ENCODE measurements at regions not wholly inside any gene's neighbourhood (a gene's known extent, or its start where the extent isn't known, plus 50 kb on each side); places are given as distances from the start of the nearest gene placed in this dataset.

DNA sequence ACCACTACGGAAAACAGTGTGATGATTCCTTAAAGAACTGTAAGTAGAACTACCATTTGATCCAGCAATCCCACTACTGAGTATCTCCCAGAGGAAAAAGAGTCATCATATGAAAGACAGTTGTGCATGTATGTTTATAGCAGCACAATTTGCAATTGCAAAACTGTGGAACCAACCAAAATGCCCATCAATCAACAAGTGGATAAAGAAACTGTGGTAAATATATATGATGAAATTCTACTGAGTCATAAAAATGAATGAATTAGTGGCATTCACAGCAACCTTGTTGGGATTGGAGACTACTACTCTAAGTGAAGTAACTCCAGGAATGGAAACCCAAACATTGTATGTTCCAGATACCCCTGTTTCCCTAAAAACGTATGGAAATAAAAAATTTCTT, 337.0 kb upstream of the PTBP2 start:
- H3K4me3 ChIP-seq (ENCODE audit: low read length in 2 of 2), result no peak overlapping the region
- DNase-seq (no peak), ATAC-seq (ENCODE audit: low FRiP score) (no peak)
- H3K27ac ChIP-seq (ENCODE audit: low read depth in 1 of 2, low read length in 2 of 2), result no peak overlapping the region
- H3K36me3 ChIP-seq (ENCODE audit: control insufficient read depth in 1 of 2, insufficient read depth in 2 of 2, low read length in 1 of 2), result no peaks in the 10 kb centered on the region
- intact Hi-C loops (cut with DNase I), result no loop called here
- no peaks in the 10 kb centered on the region for H3K27me3 ChIP-seq (ENCODE audit: control insufficient read depth in 1 of 2, insufficient read depth in 2 of 2, low read length in 1 of 2)
- H3K9me3 ChIP-seq (ENCODE audit: control insufficient read depth, low read length), result no peaks in the 10 kb centered on the region
- WGBS, 2 donors, result 72 to 73% methylated on average over 2 of the region's 2 CpGs
- no peaks in the 10 kb centered on the region for H3K4me1 ChIP-seq (ENCODE audit: control insufficient read depth in 1 of 2, insufficient read depth in 2 of 2, low read length in 2 of 2)

DNA sequence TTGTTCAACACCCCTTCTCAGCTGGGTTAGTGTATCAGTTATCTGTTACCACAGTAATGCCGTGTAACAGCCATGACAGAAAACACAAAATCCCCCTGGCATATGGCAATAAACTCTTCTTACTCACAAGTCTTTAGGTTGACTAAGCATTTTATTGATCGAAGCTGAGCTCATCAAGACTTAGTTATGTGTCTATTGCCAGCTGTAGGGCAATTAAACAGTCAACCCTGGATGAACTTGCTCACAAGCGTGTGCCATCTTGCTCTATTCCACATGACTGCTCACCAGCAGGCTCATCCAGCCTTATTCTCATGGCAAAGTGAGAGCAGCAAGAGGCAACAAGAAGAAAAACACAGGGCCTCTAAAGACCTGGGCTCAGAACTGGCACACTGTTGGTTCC, 333.8 kb upstream of the PTBP2 start:
- no peak overlapping the region for H3K4me3 ChIP-seq (ENCODE audit: low read length in 2 of 2)
- 95 to 97% methylated on average over 3 of the region's 3 CpGs for WGBS, 2 donors
- H3K4me1 ChIP-seq (ENCODE audit: control insufficient read depth in 1 of 2, insufficient read depth in 2 of 2, low read length in 2 of 2), result no peaks in the 10 kb centered on the region
- DNase-seq (no peak), ATAC-seq (ENCODE audit: low FRiP score) (no peak)
- H3K27ac ChIP-seq (ENCODE audit: low read depth in 1 of 2, low read length in 2 of 2), result no peak overlapping the region
- no peaks in the 10 kb centered on the region for H3K36me3 ChIP-seq (ENCODE audit: control insufficient read depth in 1 of 2, insufficient read depth in 2 of 2, low read length in 1 of 2)
- intact Hi-C loops (cut with DNase I), result no loop called here
- no peaks in the 10 kb centered on the region for H3K27me3 ChIP-seq (ENCODE audit: control insufficient read depth in 1 of 2, insufficient read depth in 2 of 2, low read length in 1 of 2)
- no peaks in the 10 kb centered on the region for H3K9me3 ChIP-seq (ENCODE audit: control insufficient read depth, low read length)

DNA sequence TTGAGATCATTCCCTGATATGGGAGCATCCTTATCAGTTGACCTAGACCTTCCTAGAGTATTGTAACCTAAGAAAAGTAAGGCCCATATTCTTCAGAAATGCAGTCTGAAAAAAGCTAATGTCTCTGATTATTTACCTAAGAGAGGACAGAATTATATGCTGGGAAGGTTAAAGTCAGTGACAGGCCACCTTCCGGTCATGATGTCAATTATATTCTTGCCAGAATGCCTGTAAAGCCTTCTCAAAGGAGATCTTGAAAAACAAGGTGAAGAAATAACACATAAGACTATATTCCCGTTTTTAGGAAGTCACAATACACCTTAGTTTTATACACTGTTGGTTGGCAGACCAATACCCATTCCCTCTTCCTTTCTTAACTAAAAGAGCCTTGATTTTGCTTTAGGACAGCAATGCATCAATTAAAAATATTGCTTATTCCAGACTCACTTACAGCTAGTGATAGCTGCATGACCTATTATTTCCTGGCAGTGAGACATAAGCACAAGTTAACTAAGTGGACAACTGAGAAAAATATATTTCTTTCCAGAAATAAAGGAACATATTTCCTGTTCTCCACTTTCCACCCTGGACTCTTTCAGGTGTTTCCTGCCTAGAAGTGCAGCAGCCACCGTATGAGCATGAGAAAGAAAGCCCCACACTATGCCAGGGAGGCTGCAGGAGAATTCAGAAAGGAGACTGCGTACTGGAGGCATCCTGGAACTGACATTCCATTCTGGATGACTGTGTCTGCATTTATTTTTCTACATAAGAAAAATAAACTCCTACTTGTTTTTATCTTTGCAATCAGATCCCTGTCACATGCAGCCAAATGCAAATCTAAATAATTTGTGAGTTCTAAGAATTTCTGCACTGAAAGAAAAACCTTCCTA, 332.9 kb upstream of the PTBP2 start:
- DNase-seq, result no peak
- Histone ChIP-seq H3K27me3 (ENCODE audit: control insufficient read depth in 1 of 2, insufficient read depth in 2 of 2, low read length in 1 of 2) (no peaks in the 10 kb centered on the region), H3K36me3 (ENCODE audit: control insufficient read depth in 1 of 2, insufficient read depth in 2 of 2, low read length in 1 of 2) (no peaks in the 10 kb centered on the region), H3K9me3 (ENCODE audit: control insufficient read depth, low read length) (no peaks in the 10 kb centered on the region), H3K4me1 (ENCODE audit: control insufficient read depth in 1 of 2, insufficient read depth in 2 of 2, low read length in 2 of 2) (no peaks in the 10 kb centered on the region), H3K27ac (ENCODE audit: low read depth in 1 of 2, low read length in 2 of 2) (no peak overlapping the region), H3K4me3 (ENCODE audit: low read length in 2 of 2) (no peak overlapping the region)
- intact Hi-C loops (cut with DNase I), result no loop called here
- ATAC-seq (ENCODE audit: low FRiP score), result no peak
- 44 to 48% methylated on average over 4 of the region's 4 CpGs for WGBS, 2 donors

DNA sequence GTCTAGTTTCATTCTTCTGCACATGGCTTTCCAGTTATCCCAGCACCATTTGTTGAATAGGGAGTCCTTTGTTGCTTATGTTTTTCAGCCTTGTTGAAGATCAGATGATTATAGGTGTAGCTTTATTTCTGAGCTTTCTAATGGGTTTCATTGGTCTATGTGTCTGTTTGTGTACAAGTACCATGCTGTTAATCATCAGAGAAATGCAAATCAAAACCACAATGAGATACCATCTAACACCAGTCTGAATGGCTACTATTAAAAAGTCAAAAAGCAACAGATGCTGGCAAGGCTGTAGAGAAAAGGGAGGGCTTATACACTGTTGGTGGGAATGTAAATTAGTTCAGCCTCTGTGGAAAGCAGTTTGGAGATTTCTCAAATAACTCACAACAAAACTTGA, 321.5 kb upstream of the PTBP2 start:
- Histone ChIP-seq H3K4me1 (ENCODE audit: control insufficient read depth in 1 of 2, insufficient read depth in 2 of 2, low read length in 2 of 2) (peaks cover 0 to 2% of the 10 kb centered on the region in 2 donors), H3K36me3 (ENCODE audit: control insufficient read depth in 1 of 2, insufficient read depth in 2 of 2, low read length in 1 of 2) (no peaks in the 10 kb centered on the region), H3K27ac (ENCODE audit: low read depth in 1 of 2, low read length in 2 of 2) (no peak overlapping the region), H3K4me3 (ENCODE audit: low read length in 2 of 2) (no peak overlapping the region), H3K27me3 (ENCODE audit: control insufficient read depth in 1 of 2, insufficient read depth in 2 of 2, low read length in 1 of 2) (no peaks in the 10 kb centered on the region), H3K9me3 (ENCODE audit: control insufficient read depth, low read length) (no peaks in the 10 kb centered on the region)
- intact Hi-C loops (cut with DNase I), result no loop called here
- no peak for DNase-seq
- ATAC-seq (ENCODE audit: low FRiP score), result no peak

DNA sequence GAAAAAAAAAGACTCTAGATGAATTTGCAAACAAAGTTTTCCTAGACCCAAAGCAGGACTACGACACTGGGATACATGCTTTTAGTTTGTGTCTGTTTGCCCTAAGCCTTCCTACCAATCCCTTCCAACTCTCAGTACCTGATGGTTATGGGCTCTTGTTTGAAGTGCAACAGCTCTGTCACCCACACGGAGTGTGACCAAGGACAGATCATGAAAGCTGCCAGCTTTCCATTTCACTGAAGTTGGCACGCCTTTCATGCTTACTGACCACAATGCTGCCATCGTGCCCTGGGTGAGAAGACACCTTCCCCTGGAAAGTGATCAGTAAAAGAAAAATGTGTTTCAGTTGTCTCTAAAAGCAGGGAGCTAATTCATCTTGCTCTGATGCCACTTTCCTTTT, 312.5 kb upstream of the PTBP2 start:
- Histone ChIP-seq H3K36me3 (ENCODE audit: control insufficient read depth in 1 of 2, insufficient read depth in 2 of 2, low read length in 1 of 2) (no peaks in the 10 kb centered on the region), H3K4me3 (ENCODE audit: low read length in 2 of 2) (no peak overlapping the region), H3K4me1 (ENCODE audit: control insufficient read depth in 1 of 2, insufficient read depth in 2 of 2, low read length in 2 of 2) (no peaks in the 10 kb centered on the region), H3K9me3 (ENCODE audit: control insufficient read depth, low read length) (peaks cover 1% of the 10 kb centered on the region), H3K27me3 (ENCODE audit: control insufficient read depth in 1 of 2, insufficient read depth in 2 of 2, low read length in 1 of 2) (no peaks in the 10 kb centered on the region), H3K27ac (ENCODE audit: low read depth in 1 of 2, low read length in 2 of 2) (no peak overlapping the region)
- intact Hi-C loops (cut with DNase I), result no loop called here
- ATAC-seq (ENCODE audit: low FRiP score) (no peak), DNase-seq (no peak)
- WGBS, 2 donors, result 55 to 66% methylated on average over 4 of the region's 4 CpGs

DNA sequence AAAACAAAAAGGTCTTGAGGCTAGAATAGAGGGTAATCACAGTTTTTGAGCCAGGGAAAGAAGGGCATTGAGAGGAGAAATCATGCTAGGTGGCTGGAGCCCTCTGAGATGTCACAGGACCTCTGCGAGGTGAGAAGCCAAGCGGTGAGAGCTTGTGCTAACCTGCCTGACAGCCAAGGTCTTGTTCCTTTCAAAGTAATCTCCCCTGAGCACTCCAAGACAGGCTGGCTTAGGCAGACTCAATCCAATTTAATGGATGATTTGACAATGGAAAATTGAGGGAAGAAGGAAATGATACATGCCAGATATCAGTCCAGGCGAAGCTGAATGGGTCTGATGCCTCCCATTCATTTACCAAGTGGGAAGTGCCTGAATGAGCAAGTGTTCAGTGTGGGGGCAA, 311.9 kb upstream of the PTBP2 start:
- no peaks in the 10 kb centered on the region for H3K27me3 ChIP-seq (ENCODE audit: control insufficient read depth in 1 of 2, insufficient read depth in 2 of 2, low read length in 1 of 2)
- H3K9me3 ChIP-seq (ENCODE audit: control insufficient read depth, low read length), result peaks cover 1% of the 10 kb centered on the region
- H3K4me1 ChIP-seq (ENCODE audit: control insufficient read depth in 1 of 2, insufficient read depth in 2 of 2, low read length in 2 of 2), result no peaks in the 10 kb centered on the region
- intact Hi-C loops (cut with DNase I), result no loop called here
- ATAC-seq (ENCODE audit: low FRiP score), result no peak
- no peak overlapping the region for H3K4me3 ChIP-seq (ENCODE audit: low read length in 2 of 2)
- H3K36me3 ChIP-seq (ENCODE audit: control insufficient read depth in 1 of 2, insufficient read depth in 2 of 2, low read length in 1 of 2), result no peaks in the 10 kb centered on the region
- WGBS, 2 donors, result 92 to 97% methylated on average over 3 of the region's 3 CpGs
- no peak overlapping the region for H3K27ac ChIP-seq (ENCODE audit: low read depth in 1 of 2, low read length in 2 of 2)
- no peak for DNase-seq

DNA sequence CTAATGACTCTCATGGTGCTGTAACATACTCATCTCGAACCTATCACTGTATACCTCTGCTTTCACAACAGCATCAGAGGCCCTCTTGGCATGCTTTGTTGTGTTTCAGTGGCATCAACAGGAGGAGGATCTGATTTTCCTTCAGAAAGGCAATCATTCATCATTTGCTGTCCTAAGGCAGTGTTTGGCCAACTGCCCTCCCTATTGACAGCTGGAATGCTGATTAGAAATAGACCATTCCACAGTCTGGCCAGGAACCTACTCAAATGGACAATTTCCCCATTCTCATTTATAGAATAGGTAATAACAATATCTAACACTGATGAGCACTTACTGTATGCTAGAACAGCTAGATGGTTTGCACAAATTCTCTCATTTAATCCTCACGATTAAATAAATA, 310.6 kb upstream of the PTBP2 start:
- Histone ChIP-seq H3K27me3 (ENCODE audit: control insufficient read depth in 1 of 2, insufficient read depth in 2 of 2, low read length in 1 of 2) (no peaks in the 10 kb centered on the region), H3K27ac (ENCODE audit: low read depth in 1 of 2, low read length in 2 of 2) (no peak overlapping the region), H3K9me3 (ENCODE audit: control insufficient read depth, low read length) (peaks cover 1% of the 10 kb centered on the region), H3K4me1 (ENCODE audit: control insufficient read depth in 1 of 2, insufficient read depth in 2 of 2, low read length in 2 of 2) (no peaks in the 10 kb centered on the region), H3K4me3 (ENCODE audit: low read length in 2 of 2) (no peak overlapping the region), H3K36me3 (ENCODE audit: control insufficient read depth in 1 of 2, insufficient read depth in 2 of 2, low read length in 1 of 2) (no peaks in the 10 kb centered on the region)
- no peak for ATAC-seq (ENCODE audit: low FRiP score)
- DNase-seq, result no peak
- intact Hi-C loops (cut with DNase I), result no loop called here
- 67 to 85% methylated on average over 2 of the region's 2 CpGs for WGBS, 2 donors

DNA sequence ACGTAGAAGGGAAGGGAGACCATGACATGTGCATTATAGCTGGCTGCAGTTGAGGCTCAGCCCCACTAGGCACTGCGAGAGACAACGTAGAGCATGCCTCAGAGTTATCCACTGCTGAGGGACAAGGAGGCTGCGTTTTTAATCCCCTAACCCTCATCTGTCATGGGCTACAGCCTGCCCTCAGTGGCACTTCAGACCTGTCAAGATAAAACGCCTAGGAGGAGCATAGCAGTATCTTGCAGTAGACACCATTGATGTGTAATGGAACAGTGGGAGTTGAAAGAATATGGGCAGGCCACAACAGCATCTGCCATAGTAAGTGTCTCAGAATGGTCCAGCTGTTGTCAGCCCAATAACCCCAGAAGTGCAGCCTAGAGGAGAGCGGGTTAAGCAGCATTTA, 307.0 kb upstream of the PTBP2 start:
- H3K4me1 ChIP-seq (ENCODE audit: control insufficient read depth in 1 of 2, insufficient read depth in 2 of 2, low read length in 2 of 2), result peaks cover 0 to 2% of the 10 kb centered on the region in 2 donors
- H3K27me3 ChIP-seq (ENCODE audit: control insufficient read depth in 1 of 2, insufficient read depth in 2 of 2, low read length in 1 of 2), result no peaks in the 10 kb centered on the region
- H3K36me3 ChIP-seq (ENCODE audit: control insufficient read depth in 1 of 2, insufficient read depth in 2 of 2, low read length in 1 of 2), result no peaks in the 10 kb centered on the region
- H3K4me3 ChIP-seq (ENCODE audit: low read length in 2 of 2), result no peak overlapping the region
- no peak for ATAC-seq (ENCODE audit: low FRiP score)
- DNase-seq, result no peak
- WGBS, 2 donors, result 89 to 92% methylated on average over 6 of the region's 6 CpGs
- no peaks in the 10 kb centered on the region for H3K9me3 ChIP-seq (ENCODE audit: control insufficient read depth, low read length)
- intact Hi-C loops (cut with DNase I), result no loop called here
- no peak overlapping the region for H3K27ac ChIP-seq (ENCODE audit: low read depth in 1 of 2, low read length in 2 of 2)

DNA sequence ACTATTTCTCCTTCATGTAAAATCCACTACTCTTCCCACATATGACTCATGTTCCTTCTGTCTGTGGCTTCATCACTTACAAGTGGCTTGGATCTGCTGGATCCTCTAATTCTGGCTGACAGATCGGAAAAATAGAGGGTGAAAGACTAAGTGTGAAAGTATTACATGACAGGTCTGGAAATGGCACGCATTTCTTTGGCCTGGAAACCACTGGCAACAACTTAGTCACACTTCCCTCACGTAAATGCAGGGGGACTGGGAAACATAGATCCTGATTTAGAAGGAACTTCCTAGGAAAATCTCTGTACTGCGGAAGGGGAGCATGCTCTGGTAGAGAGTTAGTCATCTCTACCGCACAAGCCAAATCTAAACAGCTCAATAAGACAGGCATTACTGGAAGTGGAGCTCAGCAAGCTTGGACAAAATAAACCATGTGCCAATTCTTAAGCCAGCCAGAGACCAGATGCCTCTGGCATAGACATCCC, 305.4 kb upstream of the PTBP2 start:
- no peaks in the 10 kb centered on the region for H3K9me3 ChIP-seq (ENCODE audit: control insufficient read depth, low read length)
- no peak overlapping the region for H3K4me3 ChIP-seq (ENCODE audit: low read length in 2 of 2)
- peaks cover 0 to 2% of the 10 kb centered on the region in 2 donors for H3K4me1 ChIP-seq (ENCODE audit: control insufficient read depth in 1 of 2, insufficient read depth in 2 of 2, low read length in 2 of 2)
- peak; percentile 90 for ATAC-seq (ENCODE audit: low FRiP score)
- 1 to 3% methylated on average over 5 of the region's 5 CpGs for WGBS, 2 donors
- H3K27me3 ChIP-seq (ENCODE audit: control insufficient read depth in 1 of 2, insufficient read depth in 2 of 2, low read length in 1 of 2), result no peaks in the 10 kb centered on the region
- intact Hi-C loops (cut with DNase I), result no loop called here
- H3K36me3 ChIP-seq (ENCODE audit: control insufficient read depth in 1 of 2, insufficient read depth in 2 of 2, low read length in 1 of 2), result no peaks in the 10 kb centered on the region
- peak overlapping the region in 1 of 2 donors; percentile 80 for H3K27ac ChIP-seq (ENCODE audit: low read depth in 1 of 2, low read length in 2 of 2)
- peak; percentile 52 to 76 for DNase-seq
